Colonic mucosa (tissue), 4 donors: ENCODE measurements at regions not wholly inside any gene's neighbourhood (a gene's known extent, or its start where the extent isn't known, plus 50 kb on each side); places are given as distances from the start of the nearest gene placed in this dataset.

Source experiments
- DNase-seq: peaks from one replicate; pipeline ENCODE4 v3.0.0-alpha.2; 2020
- H3K27ac ChIP-seq: fragments of 200-600 bp; one replicate; pipeline ENCODE4 v1.8.0; 2021
- H3K27me3 ChIP-seq: fragments of 200-600 bp; one replicate; pipeline ENCODE4 v1.8.0; 2021
- H3K36me3 ChIP-seq: fragments of 200-600 bp; one replicate; pipeline ENCODE4 v1.8.0; 2021
- H3K4me1 ChIP-seq: fragments of 200-600 bp; one replicate; pipeline ENCODE4 v1.8.0; 2021; ENCODE audit warnings: mild to moderate bottlenecking
- H3K4me3 ChIP-seq: fragments of 200-600 bp; one replicate; pipeline ENCODE4 v1.8.0; 2021
- H3K9ac ChIP-seq, 2 donors: one replicate each; pipeline ENCODE4 v1.7.0; 2013; ENCODE audit warnings: control low read depth in 2 of 2, low read depth in 2 of 2, low read length in 2 of 2
- H3K9me3 ChIP-seq: fragments of 200-600 bp; one replicate; pipeline ENCODE4 v1.8.0; 2021
- intact Hi-C: fragments of 100-400 bp; cut with DNase I; formaldehyde crosslinking; loops from one replicate; pipeline ENCODE4 v1.14.1; 2022
- TF ChIP-seq, protein P1 (sequence below): fragments of 200-600 bp; IDR thresholded peaks from one replicate; pipeline ENCODE4 v1.8.0; 2022; ENCODE audit warnings: antibody characterized with exemption, mild to moderate bottlenecking
- donor health status: healthy.
- donor health status: DM: no; HTN: no; CAD: no.
- donor health status: DM: no; HTN: no; CAD: no.

DNA sequence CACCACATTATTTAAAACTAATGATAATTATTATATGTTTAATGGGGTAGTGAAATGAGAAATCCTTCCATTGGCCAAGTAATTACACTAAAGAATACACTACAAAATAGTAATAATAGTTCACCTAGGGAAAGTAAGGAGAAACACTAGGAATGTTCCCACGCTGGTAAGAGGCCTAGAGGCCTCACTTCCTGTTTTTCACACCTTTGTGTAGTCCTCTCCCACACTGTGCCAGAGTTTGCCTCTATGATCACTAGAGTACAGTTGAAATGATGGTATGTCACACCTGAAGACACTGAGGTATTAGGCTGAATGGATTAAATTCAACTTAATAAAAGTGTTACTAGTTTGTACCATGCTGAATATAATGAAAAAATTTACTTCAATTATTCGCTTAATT is 1348.0 kb upstream of the ATXN8OS start:
- Histone ChIP-seq H3K4me3 (no peak overlapping the region), H3K27me3 (no peaks in the 10 kb centered on the region), H3K9ac (no peak overlapping the region), H3K36me3 (no peaks in the 10 kb centered on the region), H3K9me3 (no peaks in the 10 kb centered on the region), H3K27ac (no peak overlapping the region), H3K4me1 (no peaks in the 10 kb centered on the region)
- no peak for DNase-seq
- intact Hi-C loops, result no loop called here
- TF ChIP-seq, protein P1, sequence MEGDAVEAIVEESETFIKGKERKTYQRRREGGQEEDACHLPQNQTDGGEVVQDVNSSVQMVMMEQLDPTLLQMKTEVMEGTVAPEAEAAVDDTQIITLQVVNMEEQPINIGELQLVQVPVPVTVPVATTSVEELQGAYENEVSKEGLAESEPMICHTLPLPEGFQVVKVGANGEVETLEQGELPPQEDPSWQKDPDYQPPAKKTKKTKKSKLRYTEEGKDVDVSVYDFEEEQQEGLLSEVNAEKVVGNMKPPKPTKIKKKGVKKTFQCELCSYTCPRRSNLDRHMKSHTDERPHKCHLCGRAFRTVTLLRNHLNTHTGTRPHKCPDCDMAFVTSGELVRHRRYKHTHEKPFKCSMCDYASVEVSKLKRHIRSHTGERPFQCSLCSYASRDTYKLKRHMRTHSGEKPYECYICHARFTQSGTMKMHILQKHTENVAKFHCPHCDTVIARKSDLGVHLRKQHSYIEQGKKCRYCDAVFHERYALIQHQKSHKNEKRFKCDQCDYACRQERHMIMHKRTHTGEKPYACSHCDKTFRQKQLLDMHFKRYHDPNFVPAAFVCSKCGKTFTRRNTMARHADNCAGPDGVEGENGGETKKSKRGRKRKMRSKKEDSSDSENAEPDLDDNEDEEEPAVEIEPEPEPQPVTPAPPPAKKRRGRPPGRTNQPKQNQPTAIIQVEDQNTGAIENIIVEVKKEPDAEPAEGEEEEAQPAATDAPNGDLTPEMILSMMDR, result no peak

DNA sequence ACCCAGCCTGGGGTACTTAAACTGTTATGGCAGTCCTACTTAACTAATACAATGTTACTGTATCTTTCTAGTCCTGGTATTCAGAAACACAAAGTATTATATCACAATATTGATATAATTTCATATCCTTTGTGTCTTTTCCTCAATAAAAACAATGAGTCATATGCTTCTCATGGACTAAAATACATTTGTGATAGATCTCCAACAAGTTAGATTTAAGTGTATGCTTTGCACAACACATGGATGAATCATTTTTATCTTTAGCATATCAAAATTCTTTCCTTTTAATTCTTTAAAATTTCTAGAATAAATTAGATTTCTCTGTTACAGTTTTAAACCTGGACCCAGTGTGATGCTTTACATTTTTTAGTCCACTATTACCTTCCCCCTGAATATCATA is 1357.8 kb upstream of the ATXN8OS start:
- Histone ChIP-seq H3K9ac (no peak overlapping the region), H3K27ac (no peak overlapping the region), H3K9me3 (no peaks in the 10 kb centered on the region), H3K27me3 (no peaks in the 10 kb centered on the region), H3K36me3 (no peaks in the 10 kb centered on the region), H3K4me1 (no peaks in the 10 kb centered on the region), H3K4me3 (no peak overlapping the region)
- intact Hi-C loops, result no loop called here
- DNase-seq, result no peak
- TF ChIP-seq, protein P1, result no peak

DNA sequence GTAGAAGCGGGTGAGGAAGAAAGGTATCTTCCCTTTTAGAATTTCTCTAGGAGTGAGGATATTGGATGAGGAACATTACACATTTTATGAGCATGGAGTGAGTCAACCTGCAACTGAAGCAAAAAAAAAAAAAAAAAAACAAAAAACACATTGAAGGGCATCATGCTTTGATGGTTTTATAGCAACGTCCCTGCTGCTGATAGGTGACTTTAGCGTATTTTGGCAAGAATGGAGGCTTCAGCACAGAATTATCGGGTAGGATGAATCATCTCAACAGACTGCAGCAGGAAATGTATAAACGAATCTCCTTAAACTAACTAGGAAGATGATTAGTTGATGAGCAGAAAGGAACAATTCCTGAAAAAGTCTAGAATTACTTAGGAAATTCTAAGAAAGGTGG is 1359.6 kb upstream of the ATXN8OS start:
- no peaks in the 10 kb centered on the region for H3K27me3 ChIP-seq
- H3K4me1 ChIP-seq, result no peaks in the 10 kb centered on the region
- H3K9ac ChIP-seq, result no peak overlapping the region
- no peak overlapping the region for H3K4me3 ChIP-seq
- DNase-seq, result no peak
- intact Hi-C loops, result no loop called here
- no peaks in the 10 kb centered on the region for H3K9me3 ChIP-seq
- no peaks in the 10 kb centered on the region for H3K36me3 ChIP-seq
- H3K27ac ChIP-seq, result no peak overlapping the region
- TF ChIP-seq, protein P1, result no peak

DNA sequence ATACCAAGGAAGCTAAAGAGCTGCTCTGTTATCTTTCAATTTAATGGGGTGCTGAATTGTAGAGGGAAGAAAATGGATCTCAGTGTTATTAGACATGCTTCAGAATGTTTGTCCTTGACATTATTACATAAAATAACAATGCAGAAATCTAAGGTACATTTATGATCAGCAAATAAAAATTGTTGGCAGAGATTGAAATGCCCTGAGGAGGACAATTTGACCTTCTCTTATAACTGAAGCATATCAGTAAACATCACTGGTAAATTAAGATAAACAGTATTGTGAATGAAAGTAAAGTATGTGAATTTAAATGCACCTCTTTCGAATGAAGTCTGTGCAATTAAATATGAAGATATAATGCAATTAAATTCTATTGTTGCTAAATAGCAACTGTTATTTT is 1362.1 kb upstream of the ATXN8OS start:
- Histone ChIP-seq H3K4me3 (no peak overlapping the region), H3K27ac (no peak overlapping the region), H3K9me3 (no peaks in the 10 kb centered on the region), H3K36me3 (no peaks in the 10 kb centered on the region), H3K27me3 (no peaks in the 10 kb centered on the region), H3K4me1 (no peaks in the 10 kb centered on the region), H3K9ac (no peak overlapping the region)
- TF ChIP-seq, protein P1, result no peak
- DNase-seq, result no peak
- intact Hi-C loops, result no loop called here

DNA sequence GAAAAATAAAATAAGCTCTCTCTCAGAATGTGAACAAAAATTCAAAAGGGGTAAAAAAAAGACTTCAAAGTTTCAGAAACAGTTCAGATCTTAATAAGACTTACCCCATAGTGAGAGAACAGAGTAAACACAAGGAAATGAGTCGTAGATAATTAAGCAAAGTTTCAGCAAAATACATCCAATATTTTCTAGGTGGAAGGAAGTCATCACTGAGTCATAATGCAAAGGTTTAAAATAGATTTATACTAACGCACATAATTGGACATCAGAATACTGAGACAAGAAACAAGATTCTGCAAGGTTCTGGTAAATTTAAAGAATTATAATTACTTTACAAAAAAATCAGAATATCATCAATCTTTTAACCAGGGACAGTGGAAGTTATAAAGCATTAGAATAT is 1370.7 kb upstream of the ATXN8OS start:
- no peak for DNase-seq
- Histone ChIP-seq H3K4me1 (no peaks in the 10 kb centered on the region), H3K9me3 (no peaks in the 10 kb centered on the region), H3K27me3 (no peaks in the 10 kb centered on the region), H3K36me3 (no peaks in the 10 kb centered on the region), H3K27ac (no peak overlapping the region), H3K9ac (no peak overlapping the region), H3K4me3 (no peak overlapping the region)
- intact Hi-C loops, result no loop called here
- TF ChIP-seq, protein P1, result no peak

DNA sequence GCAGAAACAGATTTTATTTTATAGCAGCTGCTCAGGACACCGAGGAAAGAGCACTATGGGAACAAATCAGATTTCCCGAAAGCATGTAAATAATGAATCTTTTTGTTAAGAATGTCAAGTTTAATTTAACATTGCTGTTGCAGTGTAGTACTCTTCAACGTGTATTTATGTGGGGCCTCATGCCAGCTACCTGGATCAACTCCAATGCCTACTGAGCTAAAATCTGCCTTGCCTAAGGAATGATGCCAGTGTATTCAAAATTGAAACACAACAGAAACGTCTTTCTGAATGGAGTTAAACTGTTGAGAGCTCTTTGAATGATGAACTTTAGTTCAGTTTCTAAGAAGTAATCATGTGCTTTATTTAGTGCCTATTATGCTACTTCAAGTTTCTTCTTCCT is 1379.8 kb upstream of the ATXN8OS start:
- H3K27ac ChIP-seq, result no peak overlapping the region
- no peaks in the 10 kb centered on the region for H3K4me1 ChIP-seq
- no peak overlapping the region for H3K4me3 ChIP-seq
- intact Hi-C loops, result no loop called here
- TF ChIP-seq, protein P1, result no peak
- no peaks in the 10 kb centered on the region for H3K27me3 ChIP-seq
- no peaks in the 10 kb centered on the region for H3K36me3 ChIP-seq
- DNase-seq, result no peak
- H3K9ac ChIP-seq, result no peak overlapping the region
- no peaks in the 10 kb centered on the region for H3K9me3 ChIP-seq
